OCI-LY7 (cell line): ENCODE measurements at regions not wholly inside any gene's neighbourhood (a gene's known extent, or its start where the extent isn't known, plus 50 kb on each side); places are given as distances from the start of the nearest gene placed in this dataset.

Source experiments
- EZH2phosphoT487 ChIP-seq: fragments of 200-600 bp; sonication (generic); IDR thresholded peaks from 2 replicates; pipeline ENCODE4 v1.6.1; 2018; ENCODE audit warnings: low read depth, borderline replicate concordance, mild to moderate bottlenecking, mixed run types, antibody characterized with exemption, low read length, moderate library complexity, mixed read lengths
- TF ChIP-seq, protein P1 (sequence below): fragments of 200-600 bp; sonication (generic); conservative IDR thresholded peaks from 2 replicates; pipeline ENCODE4 v1.5.1; 2014; ENCODE audit warnings: mild to moderate bottlenecking, antibody characterized with exemption, low read length, moderate library complexity, mixed read lengths

DNA sequence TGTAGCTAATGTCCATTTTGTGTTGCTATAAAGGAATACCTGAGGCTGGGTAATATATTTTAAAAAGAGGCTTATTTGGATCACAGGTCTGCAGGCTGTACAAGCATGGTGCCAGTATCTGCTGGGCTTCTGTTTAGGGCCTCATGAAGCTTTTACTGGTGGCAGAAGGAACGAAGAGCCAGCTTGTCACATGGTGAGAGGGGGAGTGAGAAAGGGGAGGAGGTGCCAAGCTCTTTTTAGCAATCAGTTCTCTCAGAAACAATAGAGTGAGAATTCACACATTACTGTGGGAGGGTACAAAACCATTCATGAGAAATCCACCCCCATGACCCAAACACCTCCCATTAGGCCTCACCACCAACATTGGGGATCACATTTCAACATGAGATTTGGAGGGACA is 340.9 kb downstream of the RASEF start:
- TF ChIP-seq, protein P1, sequence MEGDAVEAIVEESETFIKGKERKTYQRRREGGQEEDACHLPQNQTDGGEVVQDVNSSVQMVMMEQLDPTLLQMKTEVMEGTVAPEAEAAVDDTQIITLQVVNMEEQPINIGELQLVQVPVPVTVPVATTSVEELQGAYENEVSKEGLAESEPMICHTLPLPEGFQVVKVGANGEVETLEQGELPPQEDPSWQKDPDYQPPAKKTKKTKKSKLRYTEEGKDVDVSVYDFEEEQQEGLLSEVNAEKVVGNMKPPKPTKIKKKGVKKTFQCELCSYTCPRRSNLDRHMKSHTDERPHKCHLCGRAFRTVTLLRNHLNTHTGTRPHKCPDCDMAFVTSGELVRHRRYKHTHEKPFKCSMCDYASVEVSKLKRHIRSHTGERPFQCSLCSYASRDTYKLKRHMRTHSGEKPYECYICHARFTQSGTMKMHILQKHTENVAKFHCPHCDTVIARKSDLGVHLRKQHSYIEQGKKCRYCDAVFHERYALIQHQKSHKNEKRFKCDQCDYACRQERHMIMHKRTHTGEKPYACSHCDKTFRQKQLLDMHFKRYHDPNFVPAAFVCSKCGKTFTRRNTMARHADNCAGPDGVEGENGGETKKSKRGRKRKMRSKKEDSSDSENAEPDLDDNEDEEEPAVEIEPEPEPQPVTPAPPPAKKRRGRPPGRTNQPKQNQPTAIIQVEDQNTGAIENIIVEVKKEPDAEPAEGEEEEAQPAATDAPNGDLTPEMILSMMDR, result no peak
- TF ChIP-seq EZH2phosphoT487, result no peak
